NCI-H510A treated with DMSO at 0.1 percent for 48 hours (cell line): ENCODE measurements at regions not wholly inside any gene's neighbourhood (a gene's known extent, or its start where the extent isn't known, plus 50 kb on each side); places are given as distances from the start of the nearest gene placed in this dataset.

Experiments
- DNase-seq: peaks from one replicate; lab custom pipeline; 2025; lab: John Stamatoyannopoulos, UW

GRCh38 chr1:30819244-30819571, 61.6 kb upstream of the LAPTM5 start:
- no peak for DNase-seq

GRCh38 chr1:30818568-30819243, 61.1 kb upstream of the LAPTM5 start:
- DNase-seq, result no peak

- DNase-seq, result no peak
These were observed 60.0 kb upstream of the LAPTM5 start for GRCh38 chr1:30817548-30817947.

GRCh38 chr1:30817077-30817438, 59.5 kb upstream of the LAPTM5 start:
- DNase-seq, result no peak

GRCh38 chr1:30816211-30817076, 58.9 kb upstream of the LAPTM5 start:
- no peak for DNase-seq

GRCh38 chr1:30815556-30815955, 58.0 kb upstream of the LAPTM5 start:
- DNase-seq, result no peak

GRCh38 chr1:30814292-30814691, 56.7 kb upstream of the LAPTM5 start:
- no peak for DNase-seq

GRCh38 chr1:30812076-30812475, 54.5 kb upstream of the LAPTM5 start:
- DNase-seq, result no peak

GRCh38 chr1:30811187-30811586, 53.6 kb upstream of the LAPTM5 start:
- no peak for DNase-seq

- DNase-seq, result no peak
These were observed 53.0 kb upstream of the LAPTM5 start for GRCh38 chr1:30810416-30811080.

- DNase-seq, result no peak
These were observed 52.1 kb upstream of the LAPTM5 start for GRCh38 chr1:30809514-30810263.

GRCh38 chr1:30808067-30808662, 50.6 kb upstream of the LAPTM5 start:
- DNase-seq, result no peak

GRCh38 chr1:30807318-30808066, 49.9 kb upstream of the LAPTM5 start:
- peak; percentile 19 for DNase-seq
